Astrocyte (in vitro differentiated cells and primary cell): ENCODE measurements at regions not wholly inside any gene's neighbourhood (a gene's known extent, or its start where the extent isn't known, plus 50 kb on each side); places are given as distances from the start of the nearest gene placed in this dataset.

Source experiments
- CTCF ChIP-seq: IDR thresholded peaks from 2 replicates; pipeline ENCODE4 v1.5.1; 2011; ENCODE audit warnings: low read depth, mild to moderate bottlenecking, inconsistent platforms, low read length, moderate library complexity; ENCODE audit not compliant: insufficient read depth
- EZH2 ChIP-seq: IDR thresholded peaks from 2 replicates; pipeline ENCODE4 v1.6.1; 2012; ENCODE audit warnings: mild to moderate bottlenecking, low read length, inconsistent platforms; ENCODE audit not compliant: insufficient read depth

GRCh38 chr15:69812861-69813261 is 284.9 kb downstream of the TLE3 start:
- TF ChIP-seq CTCF (no peak), EZH2 (no peak)
